Kidney (tissue), 13 donors: ENCODE measurements at regions not wholly inside any gene's neighbourhood (a gene's known extent, or its start where the extent isn't known, plus 50 kb on each side); places are given as distances from the start of the nearest gene placed in this dataset.

Experiments
- DNase-seq, 5 donors: peaks; one replicate each; pipeline ENCODE4 v3.0.0-alpha.2; 2013 to 2020
- FAIRE-seq: peaks from 2 replicates; lab custom pipeline; 2012; peaks lifted over from hg19 to GRCh38; lab: Jason Lieb, UNC
- H3K27ac ChIP-seq, 2 donors: one replicate each; pipeline ENCODE4 v1.7.0; 2013; ENCODE audit warnings: low read depth in 2 of 2, low read length in 2 of 2, inconsistent platforms in 1 of 2
- H3K27me3 ChIP-seq: one replicate; pipeline ENCODE4 v1.7.1; 2013; ENCODE audit warnings: low read length, inconsistent platforms; ENCODE audit not compliant: control insufficient read depth, insufficient read depth
- H3K36me3 ChIP-seq, 3 donors: one replicate each; pipeline versions ENCODE4 v1.7.0 to v1.7.1; 2013; ENCODE audit warnings: low read length in 3 of 3, control low read depth in 1 of 3, inconsistent platforms in 1 of 3; ENCODE audit not compliant: insufficient read depth in 3 of 3, control insufficient read depth in 2 of 3
- H3K4me1 ChIP-seq, 3 donors: one replicate each; pipeline versions ENCODE4 v1.7.0 to v1.7.1; 2013; ENCODE audit warnings: low read length in 3 of 3, inconsistent platforms in 1 of 3, low read depth in 1 of 3; ENCODE audit not compliant: control insufficient read depth in 2 of 3, insufficient read depth in 2 of 3
- H3K4me3 ChIP-seq, 3 donors: one replicate each; pipeline versions ENCODE4 v1.7.0 to v1.8.1; 2013; ENCODE audit warnings: low read length in 3 of 3, control low read depth in 1 of 3, inconsistent platforms in 1 of 3
- H3K9ac ChIP-seq, 3 donors: one replicate each; pipeline versions ENCODE4 v1.7.0 to v1.7.1; 2013; ENCODE audit warnings: low read length in 3 of 3, control low read depth in 1 of 3, inconsistent platforms in 1 of 3
- H3K9me3 ChIP-seq, 3 donors: one replicate each; pipeline versions ENCODE4 v1.7.0 to v1.7.1; 2013; ENCODE audit warnings: low read length in 3 of 3, control low read depth in 1 of 3, inconsistent platforms in 1 of 3; ENCODE audit not compliant: control insufficient read depth in 2 of 3, insufficient read depth in 1 of 3
- intact Hi-C: fragments of 100-400 bp; cut with DNase I; formaldehyde crosslinking; loops from one replicate; pipeline ENCODE4 v1.11.1; 2022
- TF ChIP-seq, protein P1 (sequence below): IDR thresholded peaks from 3 replicates; pipeline ENCODE4 v1.5.1; 2012; ENCODE audit warnings: mild to moderate bottlenecking, moderate library complexity, borderline replicate concordance; ENCODE audit not compliant: insufficient read depth; ENCODE audit errors: extremely low read depth
- donor health status: control.
- donor health status: control.
- donor health status: control.
- donor health status: control.
- donor health status: control.
- donor health status: DM: yes; HTN: yes; CAD: no.
- donor health status: Normal renal cell carcinoma (clear cell type).

DNA sequence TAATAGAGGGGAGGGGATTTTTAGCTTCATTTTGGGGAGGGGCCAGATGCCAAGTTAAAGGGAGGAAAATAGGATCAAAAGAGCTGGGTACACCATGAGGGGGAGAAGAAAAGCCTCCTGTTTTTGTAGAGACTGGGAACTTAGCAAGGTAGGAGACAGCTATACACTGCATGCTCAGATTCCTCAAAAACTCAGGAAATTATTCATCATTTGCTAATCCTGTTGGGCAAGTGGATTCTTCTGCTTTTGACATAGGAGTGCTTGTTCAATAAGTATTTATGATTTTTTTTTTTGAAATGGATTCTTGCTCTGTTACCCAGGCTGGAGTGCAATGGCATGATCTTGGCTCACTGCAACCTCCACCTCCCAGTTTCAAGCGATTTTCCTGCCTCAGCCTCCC is 73.4 kb downstream of the LYZL2 start:
- Histone ChIP-seq H3K9me3 (no peaks in the 10 kb centered on the region), H3K27me3 (no peaks in the 10 kb centered on the region), H3K4me3 (no peak overlapping the region), H3K36me3 (no peaks in the 10 kb centered on the region), H3K9ac (no peak overlapping the region), H3K27ac (no peak overlapping the region), H3K4me1 (peaks cover 0 to 3% (median 0%) of the 10 kb centered on the region in 3 donors)
- intact Hi-C loops: no loop called here
- DNase-seq (no peak), FAIRE-seq (no peak)
- TF ChIP-seq, protein P1, sequence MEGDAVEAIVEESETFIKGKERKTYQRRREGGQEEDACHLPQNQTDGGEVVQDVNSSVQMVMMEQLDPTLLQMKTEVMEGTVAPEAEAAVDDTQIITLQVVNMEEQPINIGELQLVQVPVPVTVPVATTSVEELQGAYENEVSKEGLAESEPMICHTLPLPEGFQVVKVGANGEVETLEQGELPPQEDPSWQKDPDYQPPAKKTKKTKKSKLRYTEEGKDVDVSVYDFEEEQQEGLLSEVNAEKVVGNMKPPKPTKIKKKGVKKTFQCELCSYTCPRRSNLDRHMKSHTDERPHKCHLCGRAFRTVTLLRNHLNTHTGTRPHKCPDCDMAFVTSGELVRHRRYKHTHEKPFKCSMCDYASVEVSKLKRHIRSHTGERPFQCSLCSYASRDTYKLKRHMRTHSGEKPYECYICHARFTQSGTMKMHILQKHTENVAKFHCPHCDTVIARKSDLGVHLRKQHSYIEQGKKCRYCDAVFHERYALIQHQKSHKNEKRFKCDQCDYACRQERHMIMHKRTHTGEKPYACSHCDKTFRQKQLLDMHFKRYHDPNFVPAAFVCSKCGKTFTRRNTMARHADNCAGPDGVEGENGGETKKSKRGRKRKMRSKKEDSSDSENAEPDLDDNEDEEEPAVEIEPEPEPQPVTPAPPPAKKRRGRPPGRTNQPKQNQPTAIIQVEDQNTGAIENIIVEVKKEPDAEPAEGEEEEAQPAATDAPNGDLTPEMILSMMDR: no peak

- intact Hi-C loops: no loop called here
- no peak overlapping the region for H3K4me3 ChIP-seq
- no peak for FAIRE-seq
- H3K9ac ChIP-seq: no peak overlapping the region
- no peaks in the 10 kb centered on the region for H3K9me3 ChIP-seq
- TF ChIP-seq, protein P1: no peak
- no peak for DNase-seq
- H3K4me1 ChIP-seq: peaks cover 0 to 3% (median 0%) of the 10 kb centered on the region in 3 donors
- no peak overlapping the region for H3K27ac ChIP-seq
- no peaks in the 10 kb centered on the region for H3K27me3 ChIP-seq
- no peaks in the 10 kb centered on the region for H3K36me3 ChIP-seq
These were observed 74.1 kb downstream of the LYZL2 start for GRCh38 chr10:30555465-30555864.

GRCh38 chr10:30554440-30554825 is 75.1 kb downstream of the LYZL2 start:
- FAIRE-seq: no peak
- H3K9ac ChIP-seq: no peak overlapping the region

More at GRCh38 chr10:30554440-30554825, 75.1 kb downstream of the LYZL2 start:
- intact Hi-C loops: no loop called here
- no peak for DNase-seq
- no peaks in the 10 kb centered on the region for H3K9me3 ChIP-seq
- no peaks in the 10 kb centered on the region for H3K27me3 ChIP-seq
- H3K4me3 ChIP-seq: peak overlapping the region in 2 of 3 donors; percentile 4 to 13
- H3K36me3 ChIP-seq: no peaks in the 10 kb centered on the region
- peak overlapping the region; percentile 7 to 52 for H3K27ac ChIP-seq
- TF ChIP-seq, protein P1: no peak
- H3K4me1 ChIP-seq: peaks cover 0 to 3% (median 0%) of the 10 kb centered on the region in 3 donors
